HG03103 (cell line): ENCODE measurements at regions not wholly inside any gene's neighbourhood (a gene's known extent, or its start where the extent isn't known, plus 50 kb on each side); places are given as distances from the start of the nearest gene placed in this dataset.

ENCODE experiments used
- ATAC-seq: cut with Tn5 transposase; IDR thresholded peaks from one replicate; pipeline ENCODE4 v1.9.1; 2021; ENCODE audit warnings: low read depth; ENCODE audit not compliant: unreplicated experiment

GRCh38 chr4:83172371-83172770 is 57.8 kb upstream of the PLAC8 start:
- no peak for ATAC-seq

- ATAC-seq: no peak
These were observed 57.0 kb upstream of the PLAC8 start for GRCh38 chr4:83171436-83172039.

GRCh38 chr4:83170952-83171399 is 56.4 kb upstream of the PLAC8 start:
- no peak for ATAC-seq
